Umbilical cord (tissue), 1 donor: ENCODE measurements at regions not wholly inside any gene's neighbourhood (a gene's known extent, or its start where the extent isn't known, plus 50 kb on each side); places are given as distances from the start of the nearest gene placed in this dataset.
A peak's percentile ranks its signal among the peaks of the same experiment; 100 is the strongest.
"Not testable (repeated sequence)": the region's sequence is repeated elsewhere in the genome, so short reads cannot be mapped to it uniquely, and the experiment has no call there.

Experiments
- DNase-seq: peaks from one replicate; pipeline ENCODE4 v3.0.0-alpha.2; 2015; ENCODE audit warnings: low spot score

DNA sequence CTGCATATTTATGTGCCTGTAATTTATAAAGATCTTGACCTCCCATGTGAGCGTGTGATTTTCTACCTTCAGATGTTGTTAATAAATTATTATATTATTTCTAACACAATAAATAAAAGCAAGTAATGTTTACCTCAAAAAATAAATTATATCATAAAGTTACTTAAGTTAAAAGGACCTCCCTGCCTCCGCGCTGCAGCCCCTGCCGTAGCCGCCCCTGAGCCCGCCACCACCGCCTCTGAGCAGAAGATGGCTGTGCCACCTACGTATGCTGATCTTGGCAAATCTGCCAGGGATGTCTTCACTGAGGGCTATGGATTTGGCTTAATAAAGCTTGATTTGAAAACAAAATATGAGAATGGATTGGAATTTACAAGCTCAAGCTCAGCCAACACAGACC, 119.6 kb upstream of the BRWD3 start:
- DNase-seq: no peak

DNA sequence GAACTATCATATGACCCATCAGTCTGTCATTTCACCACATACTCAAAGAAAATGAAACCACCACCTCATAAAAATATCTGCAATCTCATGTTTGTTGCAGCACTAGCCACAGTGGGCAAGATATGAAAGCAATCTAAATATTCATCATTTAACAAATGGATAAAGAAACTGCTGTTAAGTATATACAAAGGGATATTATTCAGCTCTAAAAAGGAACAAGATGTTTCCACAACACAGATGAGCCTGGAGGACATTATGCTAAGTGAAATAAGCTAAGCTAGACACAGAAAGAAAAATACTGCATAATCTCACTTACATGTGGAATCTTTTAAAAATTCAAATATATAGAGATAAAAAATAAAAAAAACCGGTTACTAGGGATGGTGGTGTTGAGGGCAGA, 108.2 kb upstream of the BRWD3 start:
- no peak for DNase-seq

GRCh38 chrX:80912351-80912750, 102.7 kb upstream of the BRWD3 start:
- not testable (repeated sequence) for DNase-seq

DNA sequence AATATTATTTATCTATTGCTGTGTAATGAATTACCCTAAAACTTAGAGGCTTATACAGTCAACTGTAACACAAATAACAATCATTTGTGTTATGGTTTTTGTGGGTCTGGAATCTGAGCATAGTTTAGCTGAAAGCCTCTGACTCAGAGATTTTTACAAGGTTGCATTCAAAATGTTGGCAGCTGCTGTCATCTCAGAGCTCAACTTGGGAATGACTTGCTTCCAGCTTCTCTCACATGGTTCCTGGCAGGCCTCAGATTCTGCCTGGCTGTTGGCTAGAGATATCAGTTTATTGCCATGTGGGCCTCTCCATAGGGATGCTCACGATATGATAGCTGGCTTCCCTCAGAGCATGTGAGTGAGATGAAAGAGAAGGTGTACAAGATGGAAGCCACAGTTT, 70.2 kb upstream of the BRWD3 start:
- DNase-seq: peak; percentile 52

GRCh38 chrX:80879143-80879542, 69.5 kb upstream of the BRWD3 start:
- DNase-seq: no peak

- peak; percentile 41 for DNase-seq
Observed at GRCh38 chrX:80876877-80877276, 67.2 kb upstream of the BRWD3 start.
